IMR-90 (cell line): ENCODE measurements at regions not wholly inside any gene's neighbourhood (a gene's known extent, or its start where the extent isn't known, plus 50 kb on each side); places are given as distances from the start of the nearest gene placed in this dataset.

ENCODE experiments used
- ATAC-seq: fragments of 200-7000 bp; cut with Tn5 transposase; 2 replicates; pipeline ENCODE4 v1.9.1; 2020; ENCODE audit warnings: low read depth, mild to moderate bottlenecking, moderate library complexity
- BruUV-seq: library from RNA; stranded (reverse); fragments of 400-500 nt; replicated peaks from 2 replicates; lab custom pipeline; 2021; lab: Mats Ljungman, UMichigan
- CTCF ChIA-PET: fragments of 300-600 bp; formaldehyde crosslinking; extraction: SDS; loops from one replicate; lab custom pipeline; 2021; ENCODE audit warnings: antibody characterized with exemption; lab: Yijun Ruan, JAX
- POLR2A ChIA-PET: fragments of 300-600 bp; sonication (Branson Sonifier 250); formaldehyde crosslinking; loops from one replicate; lab custom pipeline; 2022; ENCODE audit warnings: antibody characterized with exemption; ENCODE audit not compliant: unreplicated experiment; lab: Charles Lee
- DNase-seq: peaks from one replicate; pipeline ENCODE4 v3.0.0; 2013
- H2AFZ ChIP-seq: replicated peaks from 2 replicates; pipeline ENCODE3; 2013; ENCODE audit warnings: low read length, mild to moderate bottlenecking; ENCODE audit not compliant: poor library complexity
- H2AK5ac ChIP-seq: 2 replicates; pipeline ENCODE4 v1.6.1; 2013; ENCODE audit warnings: low read depth, low read length, inconsistent platforms
- H2AK9ac ChIP-seq: replicated peaks from 2 replicates; pipeline ENCODE3; 2013; ENCODE audit warnings: mild to moderate bottlenecking, low read depth, low read length, moderate library complexity; ENCODE audit not compliant: poor library complexity
- H2BK120ac ChIP-seq: 2 replicates; pipeline ENCODE4 v1.6.1; 2013; ENCODE audit warnings: low read depth, low read length, inconsistent platforms
- H2BK15ac ChIP-seq: 3 replicates; pipeline ENCODE4 v1.6.1; 2013; ENCODE audit warnings: low read depth, low read length, inconsistent platforms
- H2BK20ac ChIP-seq: 2 replicates; pipeline ENCODE4 v1.6.1; 2013; ENCODE audit warnings: low read depth, mild to moderate bottlenecking, inconsistent platforms, low read length, moderate library complexity
- H2BK5ac ChIP-seq: 2 replicates; pipeline ENCODE4 v1.6.1; 2013; ENCODE audit warnings: mild to moderate bottlenecking, low read depth, low read length, inconsistent platforms; ENCODE audit not compliant: poor library complexity, severe bottlenecking
- H3K14ac ChIP-seq: replicated peaks from 2 replicates; pipeline ENCODE4 v1.6.1; 2013; ENCODE audit warnings: low read depth, low read length, inconsistent platforms
- H3K18ac ChIP-seq: 2 replicates; pipeline ENCODE4 v1.6.1; 2013; ENCODE audit warnings: low read depth, low read length, control low read depth
- H3K23ac ChIP-seq: 2 replicates; pipeline ENCODE4 v1.6.1; 2013; ENCODE audit warnings: low read depth, low read length, inconsistent platforms
- H3K27ac ChIP-seq: 2 replicates; pipeline ENCODE4 v1.5.1; 2013; ENCODE audit warnings: mild to moderate bottlenecking, control low read depth, low read length; ENCODE audit not compliant: insufficient read depth
- H3K27me3 ChIP-seq: 2 replicates; pipeline ENCODE4 v1.6.1; 2013; ENCODE audit warnings: low read length; ENCODE audit not compliant: control insufficient read depth, insufficient read depth
- H3K36me3 ChIP-seq: 2 replicates; pipeline ENCODE4 v1.6.1; 2013; ENCODE audit warnings: low read length, mixed read lengths; ENCODE audit not compliant: control insufficient read depth, insufficient read depth
- H3K4ac ChIP-seq: 2 replicates; pipeline ENCODE4 v1.6.1; 2013; ENCODE audit warnings: low read depth, low read length, inconsistent platforms
- H3K4me1 ChIP-seq: 2 replicates; pipeline ENCODE4 v1.6.1; 2013; ENCODE audit warnings: low read length, mixed read lengths; ENCODE audit not compliant: control insufficient read depth, insufficient read depth
- H3K4me2 ChIP-seq: 2 replicates; pipeline ENCODE4 v1.6.1; 2013; ENCODE audit warnings: low read depth, mild to moderate bottlenecking, control low read depth, low read length, moderate library complexity
- H3K4me3 ChIP-seq: 2 replicates; pipeline ENCODE4 v1.5.1; 2013; ENCODE audit warnings: low read depth, mild to moderate bottlenecking, control low read depth, low read length, moderate library complexity; ENCODE audit not compliant: insufficient read depth
- H3K56ac ChIP-seq: 2 replicates; pipeline ENCODE4 v1.6.1; 2013; ENCODE audit warnings: low read length, inconsistent platforms; ENCODE audit not compliant: insufficient read depth; ENCODE audit errors: extremely low read depth
- H3K79me1 ChIP-seq, 2 experiments: 2 replicates each; pipeline ENCODE4 v1.6.1; 2013; ENCODE audit warnings: low read length in 2 of 2, inconsistent platforms in 1 of 2, low read depth in 1 of 2
- H3K9ac ChIP-seq: 2 replicates; pipeline ENCODE4 v1.6.1; 2013; ENCODE audit warnings: low read depth, low read length, control low read depth
- H3K9me1 ChIP-seq: 2 replicates; pipeline ENCODE4 v1.6.1; 2013; ENCODE audit warnings: low read length, inconsistent platforms; ENCODE audit not compliant: insufficient read depth
- H3K9me3 ChIP-seq: 2 replicates; pipeline ENCODE4 v1.6.1; 2013; ENCODE audit warnings: low read length; ENCODE audit not compliant: control insufficient read depth, insufficient read depth
- H4K20me1 ChIP-seq: 2 replicates; pipeline ENCODE4 v1.6.1; 2013; ENCODE audit warnings: low read length, inconsistent platforms; ENCODE audit not compliant: insufficient read depth
- H4K5ac ChIP-seq: 2 replicates; pipeline ENCODE4 v1.6.1; 2013; ENCODE audit warnings: mild to moderate bottlenecking, low read depth, low read length, control low read depth
- H4K8ac ChIP-seq, 2 experiments: 2 replicates each; pipeline ENCODE4 v1.6.1; 2013; ENCODE audit warnings: low read depth in 2 of 2, low read length in 2 of 2, control low read depth in 1 of 2, inconsistent platforms in 1 of 2
- H4K91ac ChIP-seq: 2 replicates; pipeline ENCODE4 v1.6.1; 2013; ENCODE audit warnings: low read depth, low read length, inconsistent platforms; ENCODE audit not compliant: insufficient read depth
- BHLHE40 ChIP-seq: fragments of 150-350 bp; IDR thresholded peaks from 2 replicates; pipeline ENCODE4 v1.6.1; 2016; ENCODE audit warnings: mild to moderate bottlenecking, low read depth, low read length
- CEBPB ChIP-seq: IDR thresholded peaks from 2 replicates; pipeline ENCODE4 v1.6.1; 2012; ENCODE audit warnings: low read depth, low read length, improper control_type of control experiment
- CHD1 ChIP-seq: IDR thresholded peaks from 2 replicates; pipeline ENCODE4 v1.6.1; 2012; ENCODE audit warnings: low read depth, low read length, improper control_type of control experiment
- CTCF ChIP-seq: conservative IDR thresholded peaks from 2 replicates; pipeline ENCODE4 v1.5.1; 2012; ENCODE audit warnings: mild to moderate bottlenecking, low read depth, low read length, improper control_type of control experiment
- ELK1 ChIP-seq: fragments of 150-350 bp; IDR thresholded peaks from 2 replicates; pipeline ENCODE4 v1.6.1; 2016; ENCODE audit warnings: low read depth, mild to moderate bottlenecking, low read length, moderate library complexity, borderline replicate concordance
- FOS ChIP-seq: fragments of 150-350 bp; IDR thresholded peaks from 2 replicates; pipeline ENCODE4 v1.6.1; 2016; ENCODE audit warnings: low read depth, low read length
- MAFK ChIP-seq: IDR thresholded peaks from 2 replicates; pipeline ENCODE4 v1.6.1; 2012; ENCODE audit warnings: low read depth, low read length, improper control_type of control experiment
- MAZ ChIP-seq: IDR thresholded peaks from 2 replicates; pipeline ENCODE4 v1.6.1; 2012; ENCODE audit warnings: low read depth, mild to moderate bottlenecking, low read length, improper control_type of control experiment, moderate library complexity, borderline replicate concordance
- MXI1 ChIP-seq: IDR thresholded peaks from 2 replicates; pipeline ENCODE4 v1.6.1; 2012; ENCODE audit warnings: low read depth, mild to moderate bottlenecking, low read length, moderate library complexity, borderline replicate concordance
- NFE2L2 ChIP-seq: fragments of 150-350 bp; IDR thresholded peaks from 2 replicates; pipeline ENCODE4 v1.6.1; 2016; ENCODE audit warnings: low read depth, mild to moderate bottlenecking, low read length
- POLR2A ChIP-seq: IDR thresholded peaks from 2 replicates; pipeline ENCODE4 v1.6.1; 2012; ENCODE audit warnings: mild to moderate bottlenecking, low read depth, low read length
- RAD21 ChIP-seq: IDR thresholded peaks from 2 replicates; pipeline ENCODE4 v1.6.1; 2012; ENCODE audit warnings: low read length, improper control_type of control experiment
- RCOR1 ChIP-seq: IDR thresholded peaks from 2 replicates; pipeline ENCODE4 v1.6.1; 2012; ENCODE audit warnings: mild to moderate bottlenecking, low read length, improper control_type of control experiment; ENCODE audit not compliant: insufficient replicate concordance
- RFX5 ChIP-seq: IDR thresholded peaks from 2 replicates; pipeline ENCODE4 v1.8.0; 2012; ENCODE audit warnings: low read depth, mild to moderate bottlenecking, low read length, moderate library complexity
- SMC3 ChIP-seq: fragments of 150-350 bp; IDR thresholded peaks from 2 replicates; pipeline ENCODE4 v1.6.1; 2016; ENCODE audit warnings: low read depth, mild to moderate bottlenecking, antibody characterized with exemption, low read length, moderate library complexity
- USF2 ChIP-seq: fragments of 150-350 bp; IDR thresholded peaks from 2 replicates; pipeline ENCODE4 v1.6.1; 2017; ENCODE audit warnings: mild to moderate bottlenecking, antibody characterized with exemption, low read length, low read depth
- WGBS, 2 experiments: methylation state at CpG; one replicate each; pipeline versions ENCODE4 v1.1.5 to v1.1.7; 2013; ENCODE audit warnings: missing lambda C conversion rate in 2 of 2; ENCODE audit not compliant: insufficient read length in 1 of 2; ENCODE audit errors: extremely low coverage in 2 of 2; 5-methylcytosine and 5-hydroxymethylcytosine counted together
- dilution Hi-C: fragments of 300-500 bp; cut with HindIII; formaldehyde crosslinking; loops from one replicate; pipeline ENCODE4 v1.14.3; 2018; ENCODE audit warnings: low sequenced_read_pairs; ENCODE audit not compliant: unreplicated experiment
- in situ Hi-C: fragments of 300-500 bp; cut with MboI; formaldehyde crosslinking; loops from 3 replicates; pipeline ENCODE4 v1.14.3; 2019; ENCODE audit warnings: low sequenced_read_pairs, inconsistent platforms, mixed read lengths
- intact Hi-C: fragments of 100-400 bp; cut with micrococcal nuclease; formaldehyde crosslinking; loops from 2 replicates; pipeline ENCODE4 v1.10.0; 2022

GRCh38 chr12:29030006-29030405 lies 119.1 kb upstream of the FAR2 start:
- ChIA-PET CTCF (no interaction called here), POLR2A (no interaction called here)
- Histone ChIP-seq H3K4me2 (no peak overlapping the region), H2AK9ac (no peak overlapping the region), H3K9me3 (no peaks in the 10 kb centered on the region), H4K20me1 (no peaks in the 10 kb centered on the region), H2BK20ac (no peak overlapping the region), H3K27ac (no peak overlapping the region), H3K36me3 (no peaks in the 10 kb centered on the region), H2AK5ac (no peak overlapping the region), H3K4ac (no peak overlapping the region), H3K56ac (no peak overlapping the region), H3K9me1 (no peaks in the 10 kb centered on the region), H3K4me1 (peaks cover 3% of the 10 kb centered on the region; the same call in 1 of the 2 replicates), H3K14ac (no peak overlapping the region), H3K23ac (no peak overlapping the region), H3K4me3 (no peak overlapping the region), H4K8ac (no peak overlapping the region), H2BK5ac (no peak overlapping the region), H4K91ac (no peak overlapping the region), H2BK120ac (no peak overlapping the region), H3K79me1 (no peaks in the 10 kb centered on the region), H3K18ac (no peak overlapping the region), H4K5ac (no peak overlapping the region), H2BK15ac (no peak overlapping the region), H3K27me3 (no peaks in the 10 kb centered on the region), H3K9ac (no peak overlapping the region), H2AFZ (no peak overlapping the region)
- no peak for TF ChIP-seq POLR2A
- TF ChIP-seq ELK1, result no peak
- no peak for TF ChIP-seq MAFK
- TF ChIP-seq RAD21, result no peak
- TF ChIP-seq RFX5, result no peak
- no peak for TF ChIP-seq MAZ
- no peak for TF ChIP-seq BHLHE40
- TF ChIP-seq RCOR1, result no peak
- TF ChIP-seq CTCF, result no peak
- no peak for TF ChIP-seq FOS
- TF ChIP-seq MXI1, result no peak
- no peak for TF ChIP-seq CEBPB
- no peak for TF ChIP-seq CHD1
- TF ChIP-seq NFE2L2, result no peak
- TF ChIP-seq SMC3, result no peak
- TF ChIP-seq USF2, result no peak
- no CpG with 5 or more reads among the region's 1 CpG for WGBS, 2 experiments
- ATAC-seq (no peak), DNase-seq (no peak)
- dilution Hi-C loops (no loop called here), intact Hi-C loops (no loop called here), in situ Hi-C loops (no loop called here)
- no TSS peak for BruUV-seq
